ENCODE measurements at regions not wholly inside any gene's neighbourhood (a gene's known extent, or its start where the extent isn't known, plus 50 kb on each side); places are given as distances from the start of the nearest gene placed in this dataset.
A peak's percentile ranks its signal among the peaks of the same experiment; 100 is the strongest.

DNA sequence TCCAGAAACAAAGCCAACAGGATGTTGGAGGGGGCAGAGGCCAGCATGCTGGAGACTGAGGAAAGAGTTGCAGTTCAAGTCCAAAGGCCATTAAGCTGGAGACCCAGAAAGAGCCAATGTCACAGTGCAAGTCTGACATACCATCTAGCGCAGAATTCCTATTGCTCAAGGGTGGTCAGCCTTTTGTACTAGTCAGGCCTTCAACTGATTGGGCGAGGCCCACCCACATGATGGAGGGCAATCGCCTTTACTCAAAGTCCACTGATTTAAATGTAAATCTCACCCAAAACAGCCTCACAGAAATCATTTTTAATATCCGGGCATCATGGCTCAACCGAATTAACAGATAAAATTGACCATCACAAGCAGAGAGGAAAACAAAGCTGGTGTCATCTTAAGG, 113.9 kb downstream of the RCN1 start:
- no peak for DNase-seq (ENCODE audit: low spot score)

GRCh38 chr11:32210556-32210955, 119.7 kb downstream of the RCN1 start:
- DNase-seq (ENCODE audit: low spot score): peak; percentile 6

DNA sequence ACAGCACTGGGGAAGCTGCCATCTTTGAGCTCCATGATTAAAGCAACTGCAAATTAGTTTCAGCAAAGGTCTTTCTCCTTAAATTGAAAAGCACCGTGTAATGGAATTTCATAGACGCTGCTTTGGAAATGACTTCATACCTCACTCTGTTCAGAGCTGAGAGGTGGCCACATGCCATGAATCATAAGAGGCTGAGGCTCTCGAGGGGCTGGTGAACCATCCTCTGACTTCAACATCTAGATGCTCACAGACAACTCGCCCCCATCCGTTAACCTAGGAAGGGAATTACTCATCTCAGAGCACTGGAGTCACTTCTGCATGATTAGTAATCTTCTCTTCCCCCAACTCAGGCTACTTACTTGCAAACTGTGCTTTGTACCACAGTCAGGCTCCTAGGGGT, 122.3 kb downstream of the RCN1 start:
- DNase-seq (ENCODE audit: low spot score): peak; percentile 97

- DNase-seq (ENCODE audit: low spot score): no peak
Observed at GRCh38 chr11:32215157-32215556, 124.3 kb downstream of the RCN1 start.

GRCh38 chr11:32216749-32217148, 125.9 kb downstream of the RCN1 start:
- DNase-seq (ENCODE audit: low spot score): no peak

DNA sequence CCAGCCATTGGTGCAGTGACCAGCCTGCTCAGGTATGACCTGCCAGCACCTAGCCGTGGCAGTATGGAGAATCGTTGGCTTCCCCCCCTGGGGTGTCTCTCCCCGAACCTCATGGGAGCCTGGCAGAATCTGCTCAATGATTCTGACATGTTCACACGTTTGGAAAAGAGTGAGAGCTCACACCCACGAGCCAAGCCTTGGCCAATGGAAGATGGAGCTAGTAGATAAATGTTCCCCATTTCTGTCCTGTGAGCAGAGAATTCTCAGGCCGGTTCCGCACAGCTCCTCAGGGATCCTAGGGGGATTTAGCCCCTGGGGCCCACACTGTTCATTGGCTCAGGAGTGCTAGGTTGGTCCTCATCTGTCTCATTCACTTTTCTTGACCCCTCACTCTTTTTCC, 128.4 kb downstream of the RCN1 start:
- no peak for DNase-seq (ENCODE audit: low spot score)

DNA sequence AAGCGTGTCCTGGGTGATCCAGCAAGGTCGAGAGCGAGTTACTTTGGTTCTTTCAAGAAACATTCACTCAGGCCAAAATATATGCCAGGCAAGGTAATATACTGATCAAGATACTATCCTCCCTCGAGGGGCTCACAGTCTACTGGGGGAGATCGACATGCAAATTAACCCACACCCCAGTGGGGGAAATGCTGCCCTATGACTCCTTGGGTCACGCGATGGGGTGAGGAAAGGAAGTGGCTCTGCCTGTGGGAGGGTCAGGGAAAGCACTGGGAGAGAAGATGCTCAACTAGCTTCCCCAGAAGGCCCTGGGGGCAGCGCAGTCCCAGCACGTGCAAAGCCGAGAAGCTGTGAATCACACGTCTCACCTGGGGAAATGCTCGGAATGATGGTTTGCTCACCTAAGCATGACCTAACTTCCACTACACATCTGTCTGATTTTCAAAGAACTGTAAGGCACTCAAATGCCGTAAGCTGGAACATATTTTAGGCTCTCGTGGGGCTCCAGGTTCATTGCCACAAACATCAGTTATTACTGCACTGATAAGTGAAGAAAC, 130.7 kb downstream of the RCN1 start:
- peak; percentile 19 for DNase-seq (ENCODE audit: low spot score)

DNA sequence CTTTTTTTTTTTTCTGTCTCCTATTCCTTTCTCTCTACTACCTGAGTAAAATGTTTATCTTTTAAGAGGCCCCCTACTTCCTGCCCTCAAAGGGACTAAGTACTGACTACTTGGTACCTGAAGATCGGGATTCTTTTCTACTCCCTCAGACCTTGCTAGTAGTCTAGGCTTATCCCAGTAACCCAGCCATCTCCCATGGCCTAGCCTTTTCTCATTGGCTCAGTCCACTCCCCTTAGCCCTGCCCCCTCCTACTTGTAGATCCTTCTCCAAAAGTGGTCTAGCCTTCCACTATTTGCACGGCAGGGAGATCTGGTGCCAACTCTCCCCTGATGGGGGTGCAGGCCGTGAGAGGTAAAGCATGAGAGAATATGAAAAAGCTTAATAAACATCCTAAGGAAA, 133.7 kb downstream of the RCN1 start:
- no peak for DNase-seq (ENCODE audit: low spot score)

DNA sequence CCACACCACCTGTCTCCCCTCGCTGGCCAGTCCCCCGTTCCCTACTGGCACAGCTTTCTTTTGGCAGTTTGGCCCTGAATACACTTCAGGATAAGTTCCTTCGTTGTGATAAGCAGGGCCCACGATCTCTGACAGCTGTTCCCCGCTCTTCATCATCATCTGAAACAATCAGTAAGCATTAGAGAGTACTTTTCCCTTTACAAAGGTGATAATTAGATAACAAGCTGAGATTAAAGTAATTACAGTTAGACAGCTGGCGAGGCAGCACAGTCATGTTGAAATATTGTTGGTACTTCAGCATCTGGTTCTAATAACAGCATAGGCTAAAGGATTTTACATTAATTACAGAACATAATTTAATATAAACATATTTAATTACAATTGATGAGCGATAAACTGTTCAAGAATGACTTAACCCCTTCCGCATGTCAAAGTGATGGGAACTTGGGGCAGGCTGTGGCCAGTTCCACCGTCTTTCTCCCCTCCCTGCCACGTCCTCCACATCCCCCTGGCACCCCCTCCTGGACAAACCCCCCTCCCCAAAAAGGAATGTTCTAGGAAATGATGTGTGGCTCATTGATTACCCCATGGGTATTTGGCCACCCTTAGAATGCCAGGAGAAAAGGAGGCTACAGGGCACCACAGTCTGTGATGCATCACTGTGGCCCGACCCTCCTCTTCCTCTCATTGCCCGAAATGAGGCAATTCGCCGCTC, 134.9 kb downstream of the RCN1 start:
- no peak for DNase-seq (ENCODE audit: low spot score)

- no peak for DNase-seq (ENCODE audit: low spot score)
Observed at GRCh38 chr11:32226480-32226879, 135.6 kb downstream of the RCN1 start.

DNA sequence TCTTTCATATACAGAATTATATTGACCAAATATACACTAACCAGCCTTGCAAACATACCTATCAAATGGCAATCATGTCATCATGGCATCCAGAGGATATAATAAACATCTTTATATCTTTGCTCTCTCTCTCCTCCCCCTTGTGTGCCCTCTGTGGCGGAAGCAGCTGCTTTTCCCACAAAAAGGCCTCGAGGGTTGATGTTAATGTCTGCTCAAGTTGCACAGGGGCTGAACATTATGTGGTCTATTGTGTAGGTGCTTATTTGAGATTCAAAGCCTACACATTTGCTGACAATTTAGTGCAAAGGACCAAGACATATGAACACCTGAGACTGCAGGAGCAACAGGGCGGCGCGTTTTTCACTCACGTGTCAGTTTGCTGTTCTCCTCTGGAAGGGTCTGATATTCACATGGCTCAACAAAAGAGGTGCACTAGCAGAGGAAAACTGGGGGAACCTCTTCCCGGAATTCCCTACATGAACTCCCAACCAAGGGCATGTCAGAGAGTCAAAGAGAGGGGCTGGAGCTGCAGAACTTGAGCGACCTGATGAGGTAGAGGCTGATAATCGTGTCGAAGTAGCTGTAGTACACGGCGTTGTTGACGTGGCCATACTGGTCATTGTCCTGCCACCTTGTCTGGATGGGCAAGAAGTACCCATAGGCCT, 138.8 kb downstream of the RCN1 start:
- no peak for DNase-seq (ENCODE audit: low spot score)

- DNase-seq (ENCODE audit: low spot score): peak; percentile 51
Observed at GRCh38 chr11:32231909-32232493, 141.1 kb downstream of the RCN1 start.

- no peak for DNase-seq (ENCODE audit: low spot score)
Observed at GRCh38 chr11:32232516-32232915, 141.6 kb downstream of the RCN1 start.

GRCh38 chr11:32233276-32233675, 142.4 kb downstream of the RCN1 start:
- DNase-seq (ENCODE audit: low spot score): no peak

- DNase-seq (ENCODE audit: low spot score): no peak
Observed at GRCh38 chr11:32233928-32234327, 143.1 kb downstream of the RCN1 start.

- DNase-seq (ENCODE audit: low spot score): no peak
Observed at GRCh38 chr11:32244453-32244852, 153.6 kb downstream of the RCN1 start.

DNA sequence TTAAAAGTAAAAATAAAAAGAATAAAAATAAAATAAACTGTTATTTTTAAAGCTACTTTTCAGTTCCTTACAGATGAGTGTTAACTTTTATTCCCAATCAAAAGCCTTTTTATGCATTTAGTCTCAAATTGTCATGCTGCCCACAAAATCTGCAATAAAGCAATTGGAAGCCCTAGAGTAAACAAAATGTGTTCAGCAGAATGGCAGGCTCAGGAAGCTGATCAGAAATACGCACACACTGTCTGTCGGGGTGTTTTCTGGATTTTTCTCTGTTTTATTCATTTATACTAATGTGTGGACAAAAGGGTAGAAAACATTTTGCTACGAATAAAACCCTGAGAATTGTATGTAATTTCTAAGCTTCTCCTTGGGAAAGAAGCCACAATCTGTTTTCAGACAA, 162.8 kb downstream of the RCN1 start:
- no peak for DNase-seq (ENCODE audit: low spot score)

GRCh38 chr11:32255841-32256240, 165.0 kb downstream of the RCN1 start:
- no peak for DNase-seq (ENCODE audit: low spot score)

- no peak for DNase-seq (ENCODE audit: low spot score)
Observed at GRCh38 chr11:32256466-32256865, 165.6 kb downstream of the RCN1 start.

GRCh38 chr11:32259641-32260081, 168.8 kb downstream of the RCN1 start:
- peak; percentile 3 for DNase-seq (ENCODE audit: low spot score)

DNA sequence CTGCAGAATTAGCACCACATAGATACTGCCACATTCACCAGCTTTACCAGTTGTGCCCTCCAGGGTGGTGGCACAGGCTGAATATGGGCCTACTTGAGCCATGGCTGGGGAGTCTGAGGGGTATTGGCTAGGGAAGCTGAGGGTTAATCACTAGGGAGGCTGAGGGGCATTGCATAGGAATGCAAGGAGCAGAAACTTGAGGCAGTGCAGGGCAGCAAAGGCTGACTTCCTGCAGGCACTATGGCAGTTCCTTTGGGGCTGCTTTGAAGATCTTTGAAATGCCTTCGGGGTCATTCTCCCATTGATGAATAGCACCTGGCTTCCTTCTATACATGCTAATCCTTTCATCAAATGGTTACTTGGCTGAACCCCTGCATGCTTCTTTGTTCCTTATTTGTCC, 171.5 kb downstream of the RCN1 start:
- DNase-seq (ENCODE audit: low spot score): no peak

- no peak for DNase-seq (ENCODE audit: low spot score)
Observed at GRCh38 chr11:32265911-32266310, 169.4 kb downstream of the WT1 start.

DNA sequence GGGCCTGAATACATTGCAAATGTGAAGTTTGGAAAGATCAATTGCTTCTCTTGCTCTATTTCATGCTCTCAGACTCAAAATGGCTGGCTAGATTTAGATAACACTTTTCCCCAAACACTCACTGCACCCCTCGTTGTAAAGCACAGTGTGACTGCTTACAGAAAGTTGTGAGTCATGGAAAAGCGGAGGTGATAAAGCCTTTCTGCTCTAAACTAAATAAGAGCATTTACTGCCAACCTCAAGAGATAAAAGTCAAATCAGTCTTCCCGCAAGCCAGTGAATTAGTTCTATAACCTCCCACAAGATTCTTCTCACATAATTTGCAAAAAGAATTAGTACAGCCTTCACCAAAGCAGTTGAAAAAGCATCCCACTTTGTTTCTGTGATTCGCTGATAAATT, 168.7 kb downstream of the WT1 start:
- no peak for DNase-seq (ENCODE audit: low spot score)
